ENCODE measurements at regions not wholly inside any gene's neighbourhood (a gene's known extent, or its start where the extent isn't known, plus 50 kb on each side); places are given as distances from the start of the nearest gene placed in this dataset.
"Not testable (repeated sequence)": the region's sequence is repeated elsewhere in the genome, so short reads cannot be mapped to it uniquely, and the experiment has no call there.

DNA sequence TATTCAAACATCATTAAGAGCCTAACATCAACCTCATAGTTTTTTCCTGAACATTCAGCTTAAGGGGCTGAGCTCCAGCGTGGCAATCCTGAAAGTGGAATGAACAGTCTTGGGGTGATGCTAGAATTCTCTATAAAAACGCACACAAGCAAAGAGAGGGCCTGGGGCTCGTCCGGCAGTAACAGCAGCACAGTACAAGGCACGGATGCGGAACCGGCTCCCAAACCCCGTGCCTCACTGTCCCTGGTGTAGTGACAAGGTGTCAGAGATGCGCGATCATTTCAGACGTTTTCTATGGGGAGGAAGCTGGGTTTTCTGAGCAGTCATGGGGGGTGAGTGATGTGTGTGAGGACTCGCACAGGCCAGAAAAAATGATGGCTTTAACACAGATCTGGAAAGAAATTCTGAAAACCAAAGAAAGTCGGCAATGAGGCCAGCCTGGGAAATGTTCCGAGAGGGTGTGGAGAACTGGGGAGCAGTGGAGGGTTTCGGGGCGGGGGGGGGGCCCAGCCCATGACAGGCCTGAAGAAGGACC, 170.6 kb downstream of the NPIPB11 start:
- TF ChIP-seq POLR2A (IDR thresholded peaks at IDR 0.05; ENCODE audit: low read depth, low read length); TAF1 (IDR thresholded peaks at IDR 0.05; ENCODE audit: low read depth, low read length); POLR2AphosphoS5 (IDR thresholded peaks at IDR 0.05; ENCODE audit: low read depth, low read length); PAX5 (IDR thresholded peaks at IDR 0.05; ENCODE audit: insufficient read depth, low read length, severe bottlenecking): not testable (repeated sequence)

All from GM12891 (cell line).